ELR (cell line): ENCODE measurements at regions not wholly inside any gene's neighbourhood (a gene's known extent, or its start where the extent isn't known, plus 50 kb on each side); places are given as distances from the start of the nearest gene placed in this dataset.
"Not testable (repeated sequence)": the region's sequence is repeated elsewhere in the genome, so short reads cannot be mapped to it uniquely, and the experiment has no call there.

ENCODE experiments used
- DNase-seq: peaks from one replicate; pipeline ENCODE4 v3.0.0-alpha.2; 2015; ENCODE audit warnings: low read depth

- peak; percentile 2 for DNase-seq
Observed at GRCh38 chr5:28807195-28807729, 1768.9 kb upstream of the CDH9 start.

GRCh38 chr5:28799035-28799434 lies 1760.6 kb upstream of the CDH9 start:
- not testable (repeated sequence) for DNase-seq

- DNase-seq: no peak
Observed at GRCh38 chr5:28788954-28789353, 1750.6 kb upstream of the CDH9 start.

- DNase-seq: no peak
Observed at GRCh38 chr5:28780083-28780692, 1741.8 kb upstream of the CDH9 start.

- no peak for DNase-seq
Observed at GRCh38 chr5:28779161-28779754, 1740.9 kb upstream of the CDH9 start.

- DNase-seq: no peak
Observed at GRCh38 chr5:28770307-28770706, 1731.9 kb upstream of the CDH9 start.

- DNase-seq: peak; percentile 45
Observed at GRCh38 chr5:28766565-28767158, 1728.3 kb upstream of the CDH9 start.

GRCh38 chr5:28751396-28751795 lies 1713.0 kb upstream of the CDH9 start:
- DNase-seq: no peak

GRCh38 chr5:28750251-28750650 lies 1711.9 kb upstream of the CDH9 start:
- DNase-seq: peak; percentile 1

GRCh38 chr5:28748446-28748845 lies 1710.1 kb upstream of the CDH9 start:
- DNase-seq: no peak

- DNase-seq: no peak
Observed at GRCh38 chr5:28743716-28744110, 1705.3 kb upstream of the CDH9 start.

GRCh38 chr5:28743025-28743715 lies 1704.8 kb upstream of the CDH9 start:
- no peak for DNase-seq

GRCh38 chr5:28737682-28738081 lies 1699.3 kb upstream of the CDH9 start:
- no peak for DNase-seq

GRCh38 chr5:28737222-28737621 lies 1698.8 kb upstream of the CDH9 start:
- no peak for DNase-seq

- peak; percentile 3 for DNase-seq
Observed at GRCh38 chr5:28734396-28734795, 1696.0 kb upstream of the CDH9 start.

GRCh38 chr5:28729067-28729466 lies 1690.7 kb upstream of the CDH9 start:
- no peak for DNase-seq

- DNase-seq: no peak
Observed at GRCh38 chr5:28726815-28727214, 1688.4 kb upstream of the CDH9 start.

- no peak for DNase-seq
Observed at GRCh38 chr5:28725001-28725400, 1686.6 kb upstream of the CDH9 start.

- no peak for DNase-seq
Observed at GRCh38 chr5:28714907-28715698, 1676.7 kb upstream of the CDH9 start.

- peak; percentile 3 for DNase-seq
Observed at GRCh38 chr5:28710360-28710759, 1672.0 kb upstream of the CDH9 start.

- DNase-seq: no peak
Observed at GRCh38 chr5:28708472-28708871, 1670.1 kb upstream of the CDH9 start.

- no peak for DNase-seq
Observed at GRCh38 chr5:28707706-28708105, 1669.3 kb upstream of the CDH9 start.
